C4-2B (cell line): ENCODE measurements at regions not wholly inside any gene's neighbourhood (a gene's known extent, or its start where the extent isn't known, plus 50 kb on each side); places are given as distances from the start of the nearest gene placed in this dataset.
"Not testable (repeated sequence)": the region's sequence is repeated elsewhere in the genome, so short reads cannot be mapped to it uniquely, and the experiment has no call there.

ENCODE experiments used
- ZFX ChIP-seq: fragments of 450-650 bp; IDR thresholded peaks from 2 replicates; pipeline ENCODE4 v1.6.1; 2017
- TF ChIP-seq, protein P1 (sequence below): fragments of 450-650 bp; conservative IDR thresholded peaks from 2 replicates; pipeline ENCODE4 v1.5.1; 2017; ENCODE audit warnings: mild to moderate bottlenecking

DNA sequence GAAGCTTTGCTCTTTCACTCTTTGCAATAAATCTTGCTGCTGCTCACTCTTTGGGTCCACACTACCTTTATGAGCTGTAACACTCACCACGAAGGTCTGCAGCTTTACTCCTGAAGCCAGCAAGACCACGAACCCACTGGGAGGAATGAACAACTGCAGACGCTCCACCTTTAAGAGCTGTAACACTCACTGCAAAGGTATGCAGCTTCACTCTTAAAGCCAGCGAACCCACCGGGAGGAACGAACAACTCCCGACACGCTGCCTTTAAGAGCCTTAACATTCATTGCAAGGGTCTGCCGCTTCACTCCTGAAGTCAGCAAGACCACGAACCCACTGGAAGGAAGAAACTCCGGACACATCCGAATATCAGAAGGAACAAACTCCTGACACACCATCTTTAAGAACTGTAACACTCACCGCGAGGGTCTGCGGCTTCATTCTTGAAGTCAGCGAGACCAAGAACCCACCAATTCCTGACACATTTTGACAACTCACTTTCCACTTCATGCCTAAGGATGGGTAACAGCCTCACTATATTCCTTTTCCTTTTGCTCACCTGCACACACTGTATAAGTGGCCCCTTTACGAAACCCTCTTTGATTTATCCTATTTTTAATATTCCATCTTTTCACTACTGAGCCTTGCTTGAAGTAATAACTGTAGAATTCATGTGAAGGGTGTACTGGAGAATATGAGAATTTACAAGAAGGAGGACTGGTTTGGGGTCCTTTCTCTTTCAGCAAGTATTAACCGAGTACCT is 103.2 kb downstream of the RGS2 start:
- TF ChIP-seq, protein P1, sequence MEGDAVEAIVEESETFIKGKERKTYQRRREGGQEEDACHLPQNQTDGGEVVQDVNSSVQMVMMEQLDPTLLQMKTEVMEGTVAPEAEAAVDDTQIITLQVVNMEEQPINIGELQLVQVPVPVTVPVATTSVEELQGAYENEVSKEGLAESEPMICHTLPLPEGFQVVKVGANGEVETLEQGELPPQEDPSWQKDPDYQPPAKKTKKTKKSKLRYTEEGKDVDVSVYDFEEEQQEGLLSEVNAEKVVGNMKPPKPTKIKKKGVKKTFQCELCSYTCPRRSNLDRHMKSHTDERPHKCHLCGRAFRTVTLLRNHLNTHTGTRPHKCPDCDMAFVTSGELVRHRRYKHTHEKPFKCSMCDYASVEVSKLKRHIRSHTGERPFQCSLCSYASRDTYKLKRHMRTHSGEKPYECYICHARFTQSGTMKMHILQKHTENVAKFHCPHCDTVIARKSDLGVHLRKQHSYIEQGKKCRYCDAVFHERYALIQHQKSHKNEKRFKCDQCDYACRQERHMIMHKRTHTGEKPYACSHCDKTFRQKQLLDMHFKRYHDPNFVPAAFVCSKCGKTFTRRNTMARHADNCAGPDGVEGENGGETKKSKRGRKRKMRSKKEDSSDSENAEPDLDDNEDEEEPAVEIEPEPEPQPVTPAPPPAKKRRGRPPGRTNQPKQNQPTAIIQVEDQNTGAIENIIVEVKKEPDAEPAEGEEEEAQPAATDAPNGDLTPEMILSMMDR: not testable (repeated sequence)
- not testable (repeated sequence) for TF ChIP-seq ZFX
